HG02623 (cell line): ENCODE measurements at regions not wholly inside any gene's neighbourhood (a gene's known extent, or its start where the extent isn't known, plus 50 kb on each side); places are given as distances from the start of the nearest gene placed in this dataset.
"Not testable (repeated sequence)": the region's sequence is repeated elsewhere in the genome, so short reads cannot be mapped to it uniquely, and the experiment has no call there.

Source experiments
- ATAC-seq: cut with Tn5 transposase; IDR thresholded peaks from one replicate; pipeline ENCODE4 v1.9.1; 2021; ENCODE audit warnings: moderate library complexity; ENCODE audit not compliant: unreplicated experiment

DNA sequence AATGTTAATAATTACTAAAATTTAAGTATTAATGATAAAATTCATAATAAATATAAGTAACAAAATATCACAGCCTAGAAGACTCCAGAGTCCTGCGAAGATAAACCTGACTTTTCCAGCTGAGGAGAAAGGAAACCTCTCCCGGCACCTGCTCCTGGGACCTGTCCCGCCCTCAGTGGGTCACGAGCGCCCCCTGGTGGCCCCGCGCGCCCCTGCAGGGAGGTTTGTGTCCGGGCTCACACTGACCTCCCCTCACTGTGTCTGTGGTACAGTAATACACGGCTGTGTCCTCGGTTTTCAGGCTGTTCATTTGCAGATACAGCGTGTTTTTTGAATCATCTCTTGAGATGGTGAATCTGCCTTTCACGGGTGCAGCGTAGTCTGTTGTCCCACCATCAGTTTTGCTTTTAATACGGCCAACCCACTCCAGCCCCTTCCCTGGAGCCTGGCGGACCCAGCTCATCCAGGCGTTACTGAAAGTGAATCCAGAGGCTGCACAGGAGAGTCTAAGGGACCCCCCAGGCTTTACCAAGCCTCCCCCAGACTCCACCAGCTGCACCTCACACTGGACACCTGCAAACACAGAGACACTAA, 627.1 kb downstream of the TMEM121 start:
- ATAC-seq = not testable (repeated sequence)

DNA sequence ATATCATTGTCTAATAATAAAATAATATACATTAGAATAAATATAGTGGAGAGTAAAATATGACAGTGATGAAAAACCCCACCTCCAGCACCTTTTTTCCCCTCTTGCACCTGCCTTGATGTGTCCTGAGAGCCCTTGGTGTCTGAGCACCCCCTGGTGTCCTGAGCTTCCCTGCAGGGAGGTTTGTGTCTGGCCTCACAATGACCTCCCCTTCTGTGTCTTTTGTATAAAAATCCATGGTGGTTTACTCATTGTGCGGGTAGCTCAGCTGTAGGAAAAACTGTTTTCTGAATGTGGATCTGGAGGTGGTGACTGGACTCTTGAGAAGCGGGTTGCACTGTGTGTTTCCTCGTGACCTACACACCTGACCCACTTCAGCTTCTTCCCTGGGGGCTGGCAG, 636.9 kb downstream of the TMEM121 start:
- no peak for ATAC-seq

DNA sequence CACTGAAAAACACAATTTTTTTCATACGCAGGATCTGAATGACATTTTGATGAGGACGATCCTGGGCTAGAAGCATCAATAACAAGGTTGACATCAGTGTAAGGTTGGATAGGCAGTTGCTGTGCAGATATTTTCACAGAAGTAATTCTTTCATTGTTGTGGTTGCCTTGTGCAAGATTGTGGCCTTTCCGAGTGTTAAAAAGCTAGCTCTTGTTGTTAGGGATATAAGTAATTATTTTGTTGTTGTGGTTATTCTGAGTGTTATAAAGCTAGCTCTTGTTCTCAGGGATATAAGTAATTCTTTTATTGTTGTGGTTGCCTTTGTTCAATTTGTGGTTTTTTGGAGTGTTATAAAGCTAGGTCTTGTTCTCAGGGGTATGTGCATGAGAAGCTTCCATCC, 637.4 kb downstream of the TMEM121 start:
- not testable (repeated sequence) for ATAC-seq

DNA sequence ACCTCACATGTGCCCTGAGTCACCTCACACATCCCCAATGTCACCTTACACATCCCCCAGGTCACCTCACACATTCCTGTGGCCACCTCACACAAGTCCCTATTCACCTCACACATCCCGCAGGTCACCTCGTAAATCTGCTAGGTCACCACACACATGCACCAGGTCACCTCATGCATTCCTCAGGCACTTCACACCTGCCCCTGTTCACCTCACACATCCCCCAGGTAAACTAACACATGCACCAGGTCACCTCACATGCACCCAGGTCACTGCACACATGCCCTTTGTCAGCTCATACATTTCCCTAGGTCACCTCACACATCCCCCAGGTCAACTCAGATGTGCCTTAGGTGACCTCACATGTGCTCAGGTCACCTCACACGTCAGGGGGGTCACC, 639.8 kb downstream of the TMEM121 start:
- ATAC-seq = no peak

DNA sequence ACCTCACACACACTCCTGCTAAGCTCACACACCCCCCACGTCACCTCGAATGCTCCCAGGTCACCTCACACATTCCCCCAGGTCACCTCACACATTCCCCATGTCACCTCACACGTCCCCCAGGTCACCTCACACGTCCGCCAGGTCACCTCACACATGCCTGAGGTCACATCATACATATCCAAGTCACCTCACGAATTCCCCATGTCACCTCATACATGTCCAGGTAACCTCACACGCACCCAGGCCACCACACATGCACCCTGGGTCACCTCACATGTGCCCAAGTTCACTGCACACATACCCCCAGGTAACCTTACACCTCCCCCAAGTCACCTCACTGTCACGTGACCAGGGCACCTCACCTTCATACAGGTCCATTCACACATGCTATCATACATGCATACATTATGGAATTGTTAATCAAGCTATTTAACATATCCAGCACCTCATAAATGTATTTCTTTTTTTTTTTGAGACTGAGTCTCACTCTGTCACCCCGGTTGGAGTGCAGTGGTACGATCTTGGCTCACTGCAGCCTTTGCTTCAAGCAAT, 640.3 kb downstream of the TMEM121 start:
- ATAC-seq = no peak

DNA sequence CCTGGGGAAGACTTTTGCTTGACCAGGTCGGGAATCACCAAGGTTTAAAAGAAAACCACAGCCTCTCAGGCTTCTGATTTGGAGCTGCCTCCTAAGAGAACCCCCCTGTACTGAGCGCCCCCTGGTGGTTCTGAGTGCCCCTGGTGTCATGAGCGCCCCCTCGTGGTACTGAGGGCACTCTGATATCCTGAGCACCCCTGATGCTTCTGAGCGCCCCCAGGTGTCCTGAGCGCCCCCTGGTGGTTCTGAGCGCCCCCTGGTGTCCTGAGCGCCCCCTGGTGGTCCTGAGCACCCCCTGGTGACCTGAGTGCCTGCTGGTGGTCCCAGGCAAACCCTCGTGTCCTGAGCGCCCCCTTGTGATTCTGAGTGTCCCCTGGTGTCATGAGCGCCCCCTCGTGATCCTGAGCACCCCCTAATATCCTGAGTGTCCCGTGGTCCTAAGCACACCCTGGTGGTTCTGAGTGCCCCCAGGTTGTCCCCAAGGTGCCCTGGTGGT, 643.8 kb downstream of the TMEM121 start:
- not testable (repeated sequence) for ATAC-seq

DNA sequence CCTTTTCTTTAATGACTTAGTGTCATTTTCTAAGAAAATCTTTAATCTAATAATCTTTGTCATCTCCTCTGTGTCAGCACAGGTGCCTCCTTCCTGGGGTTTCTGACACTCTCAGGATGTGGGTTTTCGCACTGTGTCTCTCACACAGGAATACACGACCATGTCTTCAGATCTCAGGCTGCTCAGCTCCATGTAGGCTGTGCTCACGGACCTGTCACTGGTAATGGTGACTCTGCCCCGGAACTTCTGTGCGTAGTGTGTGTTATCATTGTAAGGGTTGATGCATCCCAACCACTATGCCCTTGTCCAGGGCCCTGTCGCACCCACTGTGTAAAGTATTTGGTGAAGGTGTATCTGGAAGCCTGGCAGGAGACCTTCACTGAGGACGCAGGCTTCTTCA, 647.8 kb downstream of the TMEM121 start:
- no peak for ATAC-seq

DNA sequence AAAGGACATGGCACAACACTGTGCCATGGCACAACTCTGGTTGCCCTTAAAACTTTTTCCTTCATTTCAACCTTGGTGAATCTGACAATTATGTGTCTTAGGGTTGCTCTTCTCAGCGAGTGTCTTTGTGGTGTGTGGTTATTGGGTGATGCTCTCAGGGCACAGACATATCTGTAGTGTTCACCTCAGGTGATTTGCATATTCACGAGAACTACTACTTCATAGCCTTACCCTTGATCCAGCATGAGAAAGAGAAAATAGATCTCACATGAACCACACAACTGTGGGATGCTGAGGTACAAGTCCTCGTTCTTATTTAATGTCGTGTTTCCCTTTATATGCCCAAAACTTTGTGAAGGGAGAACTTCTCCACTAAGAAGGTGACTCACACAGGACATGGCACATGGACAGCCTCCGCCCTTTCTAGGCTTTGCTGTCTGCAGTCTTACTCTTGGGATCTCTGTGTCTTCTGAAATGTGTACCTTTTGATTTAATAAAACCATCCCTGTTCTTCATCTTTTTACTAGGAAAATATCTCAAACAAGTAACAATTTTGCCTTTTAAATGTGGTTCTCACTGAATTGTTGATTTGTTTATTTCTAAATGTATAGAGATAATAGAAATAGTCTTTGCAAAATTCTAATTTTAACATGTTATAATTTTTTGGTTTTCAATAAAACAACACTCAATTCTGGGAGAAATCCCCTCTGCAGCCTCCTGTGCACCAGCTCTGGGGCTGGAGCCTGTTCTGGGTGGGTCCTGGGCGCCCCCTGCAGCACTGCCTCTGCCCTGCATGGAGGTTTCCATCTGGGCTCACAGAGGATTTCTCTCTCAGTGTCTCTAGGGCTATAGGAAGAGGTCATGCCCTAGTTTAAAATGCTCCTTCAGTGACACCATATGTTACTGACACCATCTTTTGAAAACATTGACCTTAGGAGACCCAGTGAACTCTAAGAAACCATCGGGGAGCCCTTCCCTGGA, 651.2 kb downstream of the TMEM121 start:
- ATAC-seq = not testable (repeated sequence)

DNA sequence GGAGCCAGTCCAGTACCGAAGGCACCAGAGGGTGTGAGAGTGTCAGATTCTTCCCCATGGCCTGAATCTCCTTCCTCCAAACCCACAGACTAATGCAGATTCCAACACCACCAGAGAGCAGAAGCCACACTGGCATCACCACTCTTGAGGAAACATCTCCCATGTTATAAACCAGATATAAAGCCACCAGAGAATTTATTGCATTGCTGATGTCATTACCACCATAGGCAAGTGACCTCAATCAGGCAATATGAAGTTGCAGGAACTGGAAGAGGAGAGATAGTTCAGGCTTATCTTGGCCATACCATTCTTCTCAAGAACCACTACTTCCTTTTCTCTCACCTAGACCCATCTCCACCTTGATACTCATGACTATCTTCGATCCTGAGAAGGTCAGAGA, 653.4 kb downstream of the TMEM121 start:
- ATAC-seq = no peak

DNA sequence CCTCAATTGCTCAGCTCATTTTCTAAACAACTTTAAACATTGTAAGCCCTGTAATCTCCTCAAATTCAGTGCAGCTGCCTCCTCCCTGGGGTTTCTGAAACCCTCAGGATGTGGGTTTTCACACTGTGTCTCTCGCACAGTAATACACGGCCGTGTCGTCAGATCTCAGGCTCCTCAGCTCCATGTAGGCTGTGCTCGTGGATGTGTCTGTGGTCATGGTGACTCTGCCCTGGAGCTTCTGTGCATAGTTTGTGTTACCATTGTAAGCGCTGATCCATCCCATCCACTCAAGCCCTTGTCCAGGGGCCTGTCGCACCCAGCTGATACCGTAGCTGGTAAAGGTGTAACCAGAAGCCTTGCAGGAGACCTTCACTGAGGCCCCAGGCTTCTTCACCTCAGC, 658.4 kb downstream of the TMEM121 start:
- not testable (repeated sequence) for ATAC-seq

DNA sequence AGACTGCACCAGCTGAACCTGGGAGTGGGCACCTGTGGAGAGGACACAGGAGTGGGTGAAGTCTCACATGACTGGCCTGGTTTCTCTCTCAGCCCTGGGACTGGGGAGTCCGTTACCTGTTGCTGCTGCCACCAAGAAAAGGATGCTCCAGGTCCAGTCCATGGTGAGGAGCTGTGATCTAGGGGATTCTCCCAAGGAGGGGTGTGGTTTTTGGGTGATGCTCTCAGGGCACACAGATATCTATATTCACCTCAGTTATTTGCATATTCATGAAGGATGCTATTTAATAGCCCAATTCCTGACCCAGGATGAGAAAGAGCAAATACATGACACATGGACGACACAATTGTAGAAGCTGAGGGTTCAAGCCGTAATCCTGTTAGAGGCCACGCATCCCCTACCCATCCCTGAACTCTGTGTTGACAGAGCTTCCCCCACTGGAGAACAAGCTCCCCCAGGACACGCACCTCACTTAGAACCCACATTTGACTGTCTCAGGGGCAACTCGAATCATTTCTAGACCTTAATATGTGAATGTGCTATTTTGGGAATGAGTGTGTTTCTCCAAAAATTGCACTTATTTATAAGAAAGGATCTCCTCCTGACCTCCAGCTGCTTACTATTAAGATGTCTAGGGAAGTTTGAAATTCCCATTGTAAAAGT, 658.9 kb downstream of the TMEM121 start:
- ATAC-seq = not testable (repeated sequence)

DNA sequence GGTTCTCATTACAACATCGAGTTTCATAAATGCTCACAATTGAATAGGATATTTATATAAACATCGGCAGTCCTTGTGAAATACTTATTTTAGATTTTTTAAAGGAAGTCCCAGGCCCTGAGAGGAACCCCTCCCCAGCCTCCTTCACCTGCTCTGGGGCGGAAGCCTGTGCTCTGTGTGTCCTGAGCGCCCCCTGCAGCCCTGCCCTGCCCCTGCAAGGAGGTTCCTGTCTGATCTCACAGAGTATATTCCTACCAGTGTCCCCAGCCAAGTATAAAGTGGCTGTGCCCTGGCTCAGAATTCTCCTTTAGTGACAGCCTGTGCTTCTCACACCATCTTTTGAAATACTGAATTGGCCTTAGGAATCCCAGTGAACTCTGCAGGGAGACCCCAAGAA, 659.5 kb downstream of the TMEM121 start:
- no peak for ATAC-seq

DNA sequence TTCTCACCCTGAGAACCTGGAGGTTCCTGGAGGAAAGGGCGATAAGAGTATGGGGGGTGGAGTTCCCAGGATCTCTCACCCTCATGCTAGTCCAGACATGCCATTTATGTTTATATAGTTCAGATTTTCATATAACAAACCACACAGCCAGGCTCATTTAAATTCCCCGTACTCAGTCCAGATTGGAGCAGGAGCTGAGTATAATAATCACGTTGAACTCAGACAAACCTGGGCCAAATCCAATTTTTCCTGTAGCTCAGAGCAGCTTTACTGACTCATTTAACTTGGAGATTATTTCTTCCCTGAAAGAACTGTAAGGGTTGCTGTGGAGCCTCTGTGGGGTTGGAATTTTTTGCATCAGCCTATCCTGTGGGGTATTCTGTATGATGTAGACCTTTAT, 660.8 kb downstream of the TMEM121 start:
- no peak for ATAC-seq

DNA sequence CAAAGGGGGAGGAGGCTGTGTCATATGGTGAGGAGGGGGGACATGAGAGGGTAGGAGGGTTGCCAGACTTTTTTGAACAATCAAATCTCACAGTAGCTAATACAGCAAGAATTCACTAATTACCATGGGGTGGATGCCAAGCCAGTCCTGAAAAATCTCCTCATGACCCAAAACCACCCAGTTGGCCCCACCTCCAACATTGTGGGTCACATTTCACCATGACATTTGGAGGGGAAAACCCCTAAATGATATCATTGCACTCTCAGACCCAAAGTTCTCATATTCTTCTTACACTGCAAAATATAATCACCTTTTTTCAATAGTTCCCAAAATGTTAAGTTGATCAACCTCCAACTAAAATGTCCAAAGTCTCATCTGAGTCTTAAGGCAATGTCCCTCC, 666.3 kb downstream of the TMEM121 start:
- not testable (repeated sequence) for ATAC-seq

DNA sequence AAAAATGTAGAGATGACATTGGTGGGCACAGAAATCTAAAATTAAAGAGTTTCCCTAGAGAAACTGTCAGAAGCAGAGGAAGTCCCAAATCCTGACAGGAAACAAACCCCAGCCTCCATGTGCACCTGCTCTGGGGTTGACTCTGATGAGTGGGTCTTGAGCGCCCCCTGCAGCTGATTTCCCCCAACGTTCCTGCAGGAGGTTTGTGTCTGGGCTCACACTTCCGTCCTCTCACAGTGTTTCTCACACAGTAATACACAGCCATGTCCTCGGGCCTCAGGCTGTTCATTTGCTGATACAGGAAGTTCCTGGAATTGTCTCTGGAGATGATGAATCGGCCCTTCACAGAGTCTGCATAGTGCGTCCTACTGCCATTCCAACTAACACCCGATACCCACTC, 670.1 kb downstream of the TMEM121 start:
- ATAC-seq = not testable (repeated sequence)

DNA sequence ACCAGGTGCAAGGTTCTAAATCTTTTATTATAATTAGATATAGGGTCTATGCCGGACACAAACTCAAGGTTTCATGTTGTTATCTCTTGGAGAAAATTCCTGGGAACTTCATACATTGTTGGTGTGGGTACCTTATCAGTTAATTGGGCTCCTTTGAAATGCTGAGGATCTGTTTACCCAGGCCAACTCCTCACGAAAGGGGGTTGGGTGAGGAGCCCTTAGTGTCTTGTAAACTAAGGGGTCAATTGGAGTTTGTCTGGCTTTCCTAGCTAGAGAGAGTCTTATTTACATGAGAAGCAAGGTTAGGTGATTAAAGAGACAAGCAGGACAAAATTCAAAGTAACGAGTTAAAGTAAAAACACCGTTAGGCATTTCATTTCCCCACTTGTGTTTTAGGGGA, 670.9 kb downstream of the TMEM121 start:
- ATAC-seq = not testable (repeated sequence)

DNA sequence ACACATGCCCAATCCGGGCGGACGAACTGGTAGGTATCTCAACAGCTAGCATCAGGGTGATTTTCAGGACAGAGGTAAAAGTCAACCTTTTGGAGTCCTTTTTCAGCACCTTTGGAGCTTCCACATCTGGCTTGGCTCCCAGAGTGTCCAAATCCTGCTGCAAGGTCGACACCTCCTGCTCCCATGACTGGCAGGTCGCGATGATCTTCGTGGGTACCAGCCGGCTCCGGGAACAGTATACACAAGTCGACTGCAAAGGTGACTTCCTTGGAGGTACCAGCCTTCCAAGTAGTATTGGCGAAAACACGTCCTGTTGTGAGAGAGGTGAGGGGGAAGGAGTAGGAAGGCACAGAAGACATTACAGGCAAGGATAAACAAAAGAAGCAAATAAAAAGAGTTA, 672.7 kb downstream of the TMEM121 start:
- ATAC-seq = no peak

DNA sequence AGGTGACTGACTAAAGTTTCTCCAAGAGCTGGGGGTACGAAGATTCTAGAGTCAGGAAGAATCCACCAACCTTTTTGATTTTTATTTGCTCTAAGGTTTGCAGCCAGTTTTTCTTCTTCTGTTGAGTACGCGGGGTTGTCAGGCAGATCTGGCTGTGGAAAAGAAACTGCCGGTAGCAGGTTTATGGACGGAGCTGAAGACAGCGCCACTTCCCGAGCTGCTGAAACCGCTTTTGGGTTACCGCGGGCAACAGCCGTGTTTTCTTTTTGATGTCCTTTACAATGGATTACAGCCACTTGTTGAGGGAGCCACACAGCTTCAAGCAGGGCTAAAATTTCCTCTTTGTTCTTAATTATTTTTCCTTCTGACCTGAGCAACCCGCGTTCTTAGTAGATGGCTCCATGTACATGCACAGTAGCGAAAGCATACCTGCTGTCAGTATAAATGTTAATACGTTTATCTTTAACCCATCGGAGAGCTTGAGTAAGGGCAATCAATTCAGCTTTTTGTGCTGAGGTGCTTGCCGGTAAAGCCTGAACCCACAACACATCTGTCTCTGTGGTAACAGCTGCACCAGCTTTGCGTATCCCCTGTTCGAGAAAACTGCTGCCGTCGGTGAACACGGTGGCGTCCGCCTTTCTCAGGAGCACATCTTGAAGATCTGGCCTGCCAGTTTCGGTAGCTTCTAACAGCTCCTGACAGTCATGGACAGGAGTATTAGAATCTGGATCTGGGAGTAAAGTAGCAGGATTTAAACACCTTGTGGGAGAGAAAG, 674.3 kb downstream of the TMEM121 start:
- ATAC-seq = no peak

DNA sequence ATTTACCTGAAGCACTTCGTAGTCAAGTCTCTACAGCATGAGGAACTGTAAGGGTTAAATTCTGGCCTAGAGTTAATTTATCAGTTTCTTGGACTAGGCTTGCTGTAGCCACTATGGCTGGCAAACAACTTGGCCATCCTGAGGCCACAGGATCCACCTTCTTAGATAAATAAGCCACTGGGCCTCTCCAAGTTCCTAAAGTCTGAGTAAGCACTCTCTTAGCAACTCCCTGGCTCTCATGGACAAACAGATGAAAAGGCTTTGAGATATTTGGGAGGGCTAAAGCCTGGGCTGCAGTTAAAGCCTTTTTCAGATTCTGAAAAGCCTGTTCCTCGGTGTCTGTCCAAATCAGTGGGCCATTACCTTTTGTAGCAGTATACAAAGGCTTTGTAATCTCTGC, 675.0 kb downstream of the TMEM121 start:
- ATAC-seq = no peak

DNA sequence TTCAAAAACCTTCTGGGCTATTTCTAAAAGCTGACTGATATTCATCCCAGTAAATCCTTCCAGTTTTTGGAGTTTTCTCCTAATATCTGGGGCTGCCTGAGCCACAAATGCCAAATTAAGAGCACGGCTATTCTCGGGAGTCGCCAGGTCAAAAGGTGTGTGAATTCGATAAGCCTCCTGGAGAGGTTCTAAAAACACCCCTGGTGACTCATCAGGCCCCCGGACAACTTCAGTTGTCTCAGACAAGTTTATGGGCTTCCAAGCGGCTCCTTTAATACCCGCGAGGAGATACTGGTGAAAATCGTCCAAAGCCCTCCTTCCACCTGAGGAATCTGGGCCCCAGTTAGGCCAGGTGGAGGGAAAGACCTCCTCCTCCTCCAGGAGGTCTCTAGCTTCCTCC, 677.1 kb downstream of the TMEM121 start:
- ATAC-seq = no peak

DNA sequence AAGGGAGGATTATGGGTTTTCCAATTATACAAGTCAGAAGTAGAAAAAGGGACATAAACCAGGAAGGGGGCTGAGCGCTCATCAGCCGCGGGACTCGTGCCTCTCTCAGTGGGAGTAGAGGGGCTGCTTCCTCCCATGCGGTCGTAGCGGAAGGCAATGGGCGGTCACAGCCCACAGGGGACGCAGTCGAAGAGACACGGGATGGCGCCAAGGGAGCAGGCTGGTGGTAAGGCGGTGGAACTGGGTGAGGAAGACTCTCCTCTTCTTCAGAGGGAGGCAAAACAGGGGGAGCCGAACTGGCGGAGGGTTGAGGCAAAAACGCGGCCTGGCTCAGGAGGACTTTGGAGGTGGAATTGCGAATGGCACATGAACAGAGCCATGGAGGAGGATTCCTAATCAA, 677.7 kb downstream of the TMEM121 start:
- no peak for ATAC-seq
